Astrocyte of the hippocampus (primary cell): ENCODE measurements at regions not wholly inside any gene's neighbourhood (a gene's known extent, or its start where the extent isn't known, plus 50 kb on each side); places are given as distances from the start of the nearest gene placed in this dataset.
"Not testable (repeated sequence)": the region's sequence is repeated elsewhere in the genome, so short reads cannot be mapped to it uniquely, and the experiment has no call there.

Source experiments
- DNase-seq: peaks from one replicate; pipeline ENCODE4 v3.0.0; 2011; ENCODE audit warnings: low read depth, low spot score

DNA sequence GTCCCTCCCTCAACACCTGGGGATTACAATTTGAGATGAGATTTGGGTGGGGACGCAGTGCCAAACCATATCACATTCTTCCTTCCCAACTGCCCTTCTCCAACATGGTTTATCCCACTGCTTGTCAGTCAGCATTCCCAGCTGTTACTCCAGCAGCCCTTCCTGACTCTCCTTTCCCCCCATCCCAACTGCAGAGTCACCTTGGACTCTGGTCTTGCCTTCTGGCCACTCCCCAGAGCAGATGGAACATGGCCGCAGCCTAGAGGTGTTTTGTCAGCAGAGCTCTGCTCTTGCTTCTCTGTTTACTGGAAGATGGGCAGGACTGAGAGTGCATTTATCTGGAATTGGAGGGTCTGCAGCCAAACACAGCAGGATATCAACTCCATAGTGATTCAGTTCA is 51.2 kb upstream of the MEX3C start:
- no peak for DNase-seq

DNA sequence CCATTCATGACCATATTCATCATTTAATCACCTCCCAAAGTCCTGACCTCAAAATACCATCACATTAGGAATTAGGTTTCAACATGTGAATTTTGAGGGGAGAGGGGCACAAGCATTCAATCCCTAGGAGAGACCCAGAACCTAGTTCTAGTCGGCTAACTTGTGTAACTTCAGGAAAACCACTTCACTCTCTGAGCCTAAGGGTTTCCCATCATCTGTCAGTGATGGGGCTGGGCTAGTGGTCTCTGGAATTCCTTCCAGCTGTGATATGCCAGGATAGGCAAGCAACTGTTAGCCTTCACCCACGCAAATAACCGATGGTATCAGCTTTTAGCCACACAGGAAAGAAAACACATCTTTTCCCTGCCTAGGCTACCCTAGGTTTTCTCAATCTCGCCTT is 52.5 kb upstream of the MEX3C start:
- no peak for DNase-seq

DNA sequence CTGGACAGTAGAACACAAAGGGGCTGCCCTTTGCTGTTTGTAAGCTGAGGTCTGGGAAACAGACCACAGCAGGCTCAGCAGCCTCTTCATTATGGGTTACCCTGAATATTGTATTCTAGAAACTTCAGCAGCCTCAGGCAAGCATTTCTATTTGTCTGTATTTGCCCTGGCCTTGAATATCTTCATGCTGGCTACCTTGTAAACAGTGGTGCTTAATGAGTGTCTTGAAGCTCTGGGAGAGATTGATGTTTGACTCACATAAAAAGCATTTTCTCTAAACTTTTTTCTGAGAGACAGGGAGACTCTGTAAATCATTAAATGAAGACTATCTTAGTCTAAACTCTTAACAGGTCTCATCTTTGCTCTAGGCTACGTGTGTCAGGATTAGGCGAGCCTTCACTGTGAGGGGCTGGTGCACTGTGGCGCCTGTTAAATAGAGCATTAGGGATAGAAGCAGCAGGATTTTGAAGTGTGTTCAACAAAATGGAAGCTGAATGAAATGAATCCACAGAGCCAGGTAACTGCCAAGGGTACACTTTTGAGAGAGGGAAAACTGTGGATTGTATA is 53.1 kb upstream of the MEX3C start:
- DNase-seq = no peak

DNA sequence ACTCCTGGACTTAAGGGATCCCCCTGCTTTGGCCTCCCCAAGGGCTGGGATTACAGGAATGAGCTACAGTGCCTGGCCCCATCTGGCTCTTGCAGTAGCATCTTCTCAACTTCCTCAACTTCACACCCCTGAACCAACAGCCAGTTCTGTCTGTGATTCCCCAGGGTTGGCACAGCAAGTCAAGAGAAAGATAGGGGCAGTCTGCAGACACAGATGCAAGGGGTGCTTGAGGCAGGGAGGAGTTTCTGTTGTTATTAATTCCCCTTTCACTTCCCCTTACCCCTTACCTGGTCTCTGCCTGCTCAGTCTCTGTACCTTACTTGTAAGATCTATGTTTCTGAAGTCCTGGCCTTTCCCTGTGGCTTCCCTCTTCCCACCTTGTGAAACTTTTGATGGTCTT is 54.1 kb upstream of the MEX3C start:
- no peak for DNase-seq

DNA sequence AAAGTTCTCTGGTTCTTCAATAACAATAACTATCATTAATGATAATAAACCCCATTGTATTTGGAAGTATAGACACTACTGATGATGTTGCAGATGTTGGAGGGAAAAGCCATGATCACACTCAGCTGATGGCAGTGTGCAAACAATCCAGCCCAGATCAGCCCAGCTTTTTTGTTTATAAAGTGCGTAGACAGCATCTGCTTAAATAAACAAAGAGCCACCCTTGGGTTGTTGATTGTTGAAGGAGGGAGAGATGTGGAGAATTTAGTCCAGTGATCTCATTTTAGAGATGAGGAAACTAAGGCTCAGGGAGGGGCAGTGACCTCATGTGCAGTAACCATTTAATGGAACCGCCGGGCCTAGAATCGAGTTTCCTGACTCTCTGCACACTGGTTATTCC is 56.0 kb upstream of the MEX3C start:
- no peak for DNase-seq

DNA sequence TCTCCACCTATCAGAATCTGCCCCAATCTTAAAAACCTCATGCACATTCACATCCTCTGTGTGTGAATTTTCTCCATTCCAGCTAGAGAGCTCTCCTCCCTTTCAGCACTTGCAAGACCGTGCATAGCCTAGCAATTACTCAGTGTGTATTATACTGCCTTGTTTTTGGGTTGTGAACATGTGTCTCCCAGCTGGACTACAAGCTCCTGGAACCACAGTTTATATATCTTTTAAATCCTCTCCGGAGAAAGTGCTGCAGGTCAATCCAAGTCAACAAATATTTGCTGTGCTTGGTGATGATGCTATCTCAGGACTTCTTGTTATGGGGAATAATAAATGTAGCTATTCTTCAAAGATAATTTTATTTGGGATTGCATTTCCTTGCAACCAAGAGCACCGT is 58.2 kb upstream of the MEX3C start:
- no peak for DNase-seq

DNA sequence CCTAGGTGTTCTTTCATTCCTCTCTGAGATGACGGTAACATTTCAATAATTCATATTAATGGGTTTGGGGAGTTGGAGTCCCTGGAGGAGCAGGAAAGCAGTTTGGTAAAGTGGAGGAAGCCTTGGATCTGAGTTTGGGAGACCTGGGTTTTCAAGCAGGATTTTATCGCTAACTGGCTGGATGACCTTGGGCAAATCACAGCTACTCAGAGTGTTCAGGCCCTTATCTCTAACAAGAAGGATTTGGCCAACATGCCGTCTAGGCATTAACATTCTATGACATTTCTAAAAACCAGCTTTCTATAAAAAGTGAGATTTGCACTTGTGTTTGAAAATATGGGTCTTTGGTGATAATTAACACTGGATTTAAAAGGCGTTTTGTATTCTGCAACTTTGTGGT is 59.7 kb upstream of the MEX3C start:
- no peak for DNase-seq

DNA sequence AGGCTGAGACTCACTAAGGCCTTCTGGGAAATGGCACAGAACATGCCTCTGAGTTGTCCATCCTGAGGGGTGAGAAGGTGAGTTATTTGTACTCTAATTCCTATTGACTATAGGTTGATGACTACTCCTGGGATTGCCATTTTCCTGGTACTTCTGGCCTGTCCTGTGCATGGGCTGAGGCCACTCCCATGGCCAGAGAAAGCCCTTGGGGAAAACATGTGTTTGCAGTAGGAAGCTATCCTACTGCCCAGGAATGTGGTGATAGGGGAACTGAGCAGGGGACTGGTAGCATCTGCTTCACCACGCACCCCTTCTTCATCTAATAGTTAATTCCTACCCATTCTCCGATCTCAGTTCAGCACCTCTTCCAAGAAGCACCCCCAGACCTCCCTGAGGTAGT is 62.6 kb upstream of the MEX3C start:
- DNase-seq = no peak

DNA sequence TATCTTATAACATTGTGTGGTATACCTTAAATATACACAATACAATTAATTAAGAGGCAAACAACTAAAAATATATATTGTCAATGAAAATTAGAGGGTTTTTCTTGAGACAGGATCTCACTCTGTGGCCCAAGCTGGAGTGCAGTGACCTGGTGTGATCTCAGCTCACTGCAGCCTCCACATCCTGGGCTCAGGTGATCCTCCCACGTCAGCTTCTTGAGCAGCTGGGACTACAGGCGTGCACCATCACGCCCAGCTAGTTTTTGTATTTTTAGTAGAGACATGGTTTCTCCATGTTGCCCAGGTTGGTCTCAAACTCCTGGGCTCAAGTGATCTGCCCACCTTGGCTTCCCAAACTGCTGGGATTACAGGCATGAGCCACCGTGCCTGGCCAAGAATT is 68.6 kb upstream of the MEX3C start:
- DNase-seq = not testable (repeated sequence)

DNA sequence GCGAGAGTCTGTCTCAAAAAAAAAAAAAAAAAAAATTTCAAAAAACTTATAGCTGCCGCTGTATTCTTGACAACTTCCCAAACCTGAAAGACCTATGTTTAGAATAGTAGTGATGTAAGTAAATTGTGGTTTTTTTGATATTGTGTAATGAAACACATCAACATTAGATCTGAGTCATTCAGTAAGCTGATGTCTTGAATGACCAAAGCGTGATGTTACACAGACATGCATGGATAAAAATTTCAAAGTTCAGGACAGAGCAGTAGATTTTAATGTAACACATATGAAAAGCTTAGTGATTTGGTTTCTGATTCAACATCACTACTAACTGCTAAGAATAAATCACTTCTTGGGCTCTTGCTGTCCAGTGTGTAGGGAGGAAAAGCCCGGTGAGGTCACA is 69.3 kb upstream of the MEX3C start:
- DNase-seq = no peak

DNA sequence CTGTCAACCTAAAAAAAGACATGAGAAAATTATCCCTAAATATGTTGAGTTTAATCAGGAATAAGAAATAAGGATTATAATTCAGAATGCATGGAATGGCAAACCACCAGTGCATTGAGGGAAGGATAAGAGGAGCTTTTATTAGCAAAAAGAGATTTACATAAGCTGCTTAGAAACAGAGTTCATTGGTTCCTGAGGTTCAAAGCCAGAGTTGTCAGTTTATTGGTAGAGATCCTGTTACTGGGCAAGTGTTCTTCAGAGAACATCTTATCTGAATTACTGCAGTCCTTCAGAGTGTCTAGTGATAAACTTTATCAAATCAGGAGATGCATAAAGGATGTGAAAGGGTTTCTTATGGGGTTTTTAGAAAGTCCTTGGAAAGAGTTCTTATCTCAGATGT is 76.0 kb upstream of the MEX3C start:
- DNase-seq = peak; percentile 15

DNA sequence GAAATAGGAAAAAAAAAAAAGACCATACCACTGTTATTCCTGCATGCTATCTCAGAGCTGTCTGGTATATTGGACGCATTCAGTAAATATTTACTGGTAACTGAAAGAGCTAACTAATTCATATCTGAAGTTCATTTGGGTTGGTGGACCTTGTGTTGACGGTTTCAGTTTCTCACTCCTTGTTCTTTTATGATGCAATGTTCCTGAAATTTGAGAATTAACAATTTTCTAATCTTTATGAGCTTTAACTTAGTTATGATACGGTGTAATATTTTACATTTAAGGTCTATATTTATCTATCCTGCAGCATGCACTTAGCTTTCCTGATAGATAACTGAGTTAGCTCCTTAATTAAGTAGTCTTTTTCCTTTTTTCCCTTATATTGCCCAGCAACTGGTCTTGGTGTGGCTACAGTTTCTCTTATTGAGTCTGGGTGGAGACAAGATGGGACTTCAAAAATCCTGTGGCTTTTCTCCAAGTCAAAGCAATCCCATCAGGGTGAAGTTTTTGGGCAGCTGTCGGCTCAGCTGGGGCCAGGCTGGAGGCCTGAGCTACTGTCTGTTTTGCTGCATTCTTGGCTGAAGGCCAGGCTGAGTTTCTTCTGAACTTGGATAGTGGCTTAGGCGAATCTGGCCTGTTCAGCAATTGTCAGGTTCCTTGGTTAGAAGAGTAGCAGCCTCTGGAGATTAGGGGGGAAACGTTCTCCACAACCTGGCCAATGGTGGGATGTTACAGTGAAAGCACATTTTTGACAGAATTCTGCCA is 78.4 kb upstream of the MEX3C start:
- DNase-seq = peak; percentile 29

DNA sequence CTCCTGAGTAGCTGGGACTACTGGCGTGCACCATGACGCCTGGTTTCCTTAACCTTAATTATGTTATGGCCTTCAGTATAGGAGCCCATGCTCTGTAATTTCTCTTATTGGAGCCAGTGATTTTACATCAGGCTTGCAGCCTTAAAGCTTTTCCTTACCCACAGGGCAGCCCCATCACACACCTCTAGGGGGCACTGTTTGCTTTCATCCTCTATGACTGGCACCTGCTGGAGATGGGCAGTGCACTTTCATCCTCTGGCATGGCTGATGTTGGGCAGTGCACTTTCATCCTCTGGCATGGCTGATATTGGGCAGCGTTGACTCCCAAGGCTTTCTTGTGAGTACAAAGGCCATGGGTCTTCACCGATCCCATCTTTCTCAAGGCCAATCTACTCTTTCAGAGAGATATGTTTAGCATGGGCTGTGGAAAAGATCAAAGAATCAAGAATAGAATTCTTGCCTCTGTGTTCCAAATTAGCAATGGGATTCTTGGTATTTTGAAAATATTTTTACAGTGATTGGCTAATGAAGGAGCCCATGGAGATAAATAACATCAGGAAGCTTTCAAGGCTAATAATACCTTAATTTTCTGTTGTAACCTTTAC is 80.7 kb upstream of the MEX3C start:
- DNase-seq = peak; percentile 13

DNA sequence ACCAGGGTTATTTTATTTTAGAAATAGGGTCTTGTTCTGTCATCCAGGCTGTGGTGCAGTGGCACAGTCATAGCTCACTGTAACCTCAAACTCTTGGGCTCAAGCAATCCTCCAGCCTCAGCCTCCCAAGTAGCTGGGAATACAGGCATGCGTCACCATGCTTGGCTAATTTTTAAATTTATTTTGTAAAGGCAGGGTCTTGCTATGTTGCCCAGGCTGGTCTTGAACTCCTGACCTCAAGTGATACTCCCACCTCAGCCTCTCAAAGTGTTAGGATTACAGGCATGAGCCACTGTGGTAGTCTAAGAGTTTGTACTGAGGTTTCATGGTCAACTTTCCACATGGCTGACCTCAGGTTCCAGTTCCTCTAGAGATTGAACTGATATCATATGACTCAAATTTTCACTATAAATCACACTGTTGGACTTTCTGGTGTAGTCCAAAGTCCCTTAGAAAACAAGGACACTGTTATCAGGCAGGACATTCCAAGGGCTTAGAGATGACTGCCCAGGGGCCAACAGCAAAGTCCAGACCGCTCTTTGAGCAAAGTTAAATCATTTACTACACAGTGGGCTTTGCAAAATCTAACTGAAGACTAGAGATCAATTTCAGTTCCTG is 82.0 kb upstream of the MEX3C start:
- DNase-seq = no peak

DNA sequence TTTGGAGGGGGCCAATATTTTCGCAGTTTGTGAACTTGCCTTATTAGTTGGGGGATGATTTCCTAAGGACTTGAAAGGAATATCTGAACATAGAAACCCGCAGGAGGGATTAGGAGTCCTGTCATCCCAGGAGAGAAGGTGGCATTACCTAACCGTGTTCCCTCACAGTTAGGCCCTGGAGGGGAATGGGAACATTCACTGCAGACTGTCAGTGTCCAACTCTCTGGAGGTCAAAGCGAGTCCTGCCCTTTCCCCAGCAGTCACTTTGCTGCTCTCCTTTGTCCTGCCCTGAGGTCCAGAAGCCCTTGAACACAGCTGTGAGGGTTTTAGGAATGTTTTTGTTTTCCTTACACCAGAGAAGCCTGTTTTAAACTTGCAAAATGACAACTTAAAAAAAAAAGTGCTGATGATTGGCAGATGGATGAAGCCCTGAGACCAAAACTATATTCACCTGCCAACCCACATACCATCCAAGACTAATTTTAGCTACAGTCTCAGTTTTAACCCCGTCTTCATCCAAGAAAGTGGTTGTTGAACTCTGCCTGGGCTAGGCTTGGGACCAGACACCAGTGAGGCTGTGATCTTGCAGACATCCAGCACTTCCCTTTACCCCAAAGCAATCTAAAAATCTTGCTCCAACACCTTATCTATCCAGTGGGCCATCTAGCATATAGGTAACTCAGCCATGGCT is 90.5 kb upstream of the MEX3C start:
- DNase-seq = no peak

DNA sequence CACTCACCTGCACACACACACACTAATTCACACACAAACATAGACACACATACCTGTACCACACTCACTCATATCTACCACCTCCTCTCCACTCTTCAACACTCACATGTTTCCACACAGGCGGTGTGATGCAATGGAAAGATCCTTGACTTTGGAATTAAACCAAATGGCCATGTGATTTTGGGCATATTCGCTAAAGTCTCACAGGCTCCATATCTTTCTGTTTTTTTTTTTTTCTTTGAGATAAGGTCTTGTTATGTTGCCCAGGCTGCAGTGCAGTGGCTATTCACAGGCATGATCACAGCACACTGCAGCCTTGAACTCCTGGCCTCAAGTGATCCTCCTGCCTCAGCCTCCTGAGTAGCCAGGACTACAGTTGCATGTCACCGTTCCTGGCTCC is 91.1 kb upstream of the MEX3C start:
- no peak for DNase-seq

DNA sequence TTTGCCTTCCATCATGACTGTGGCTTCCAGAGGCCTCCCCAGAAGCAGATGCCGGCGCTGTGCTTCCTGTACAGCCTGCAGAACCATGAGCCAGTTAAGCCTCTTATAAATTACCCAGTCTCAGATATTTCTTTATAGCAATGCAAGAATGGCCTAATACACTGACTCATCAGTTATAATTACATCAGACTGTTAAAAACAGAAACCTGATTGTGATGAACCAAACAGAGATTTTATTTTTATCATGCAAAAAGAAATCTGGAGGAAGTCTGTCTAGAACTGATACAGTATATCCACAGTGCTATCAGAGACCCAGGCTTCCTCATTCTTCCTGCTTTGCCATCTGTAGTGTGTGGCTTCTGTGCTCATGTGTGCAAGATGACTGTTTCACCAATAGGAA is 93.4 kb upstream of the MEX3C start:
- DNase-seq = no peak

DNA sequence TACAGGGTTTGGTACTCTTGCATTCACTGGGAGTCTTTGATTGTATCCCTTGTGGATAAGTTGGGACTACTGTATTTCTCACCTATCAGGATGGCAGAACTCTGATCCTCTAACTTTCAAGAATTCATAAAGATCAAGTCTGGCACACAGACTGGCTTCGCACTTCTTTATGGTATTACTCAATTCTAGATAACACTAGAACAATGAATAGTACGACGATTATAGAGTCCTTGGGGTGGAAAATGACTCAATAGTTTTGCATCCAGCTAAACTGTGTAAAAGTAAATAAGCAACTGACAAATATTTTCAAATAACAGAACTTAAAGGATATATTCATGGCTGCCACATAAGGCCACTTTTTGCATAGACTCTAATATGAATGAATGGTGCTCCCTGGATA is 103.4 kb upstream of the MEX3C start:
- DNase-seq = no peak

DNA sequence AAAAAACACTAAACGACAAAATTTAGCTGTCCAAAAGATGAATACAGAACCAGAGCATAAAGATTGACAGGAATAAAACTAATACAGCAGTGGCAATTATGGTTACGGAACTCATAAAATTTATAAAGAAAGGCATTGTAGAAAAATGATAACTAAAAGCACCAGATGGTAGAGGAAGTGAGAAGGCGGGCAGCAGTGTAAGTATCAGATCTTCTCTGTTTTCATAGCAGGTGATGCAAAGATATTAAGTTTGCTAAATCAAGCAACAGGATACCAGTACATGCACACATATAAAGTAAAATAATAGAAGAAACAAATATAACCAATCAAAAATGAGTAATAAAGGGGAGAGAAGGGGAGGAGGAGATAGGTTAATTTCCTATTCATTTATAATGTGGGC is 103.9 kb upstream of the MEX3C start:
- no peak for DNase-seq

DNA sequence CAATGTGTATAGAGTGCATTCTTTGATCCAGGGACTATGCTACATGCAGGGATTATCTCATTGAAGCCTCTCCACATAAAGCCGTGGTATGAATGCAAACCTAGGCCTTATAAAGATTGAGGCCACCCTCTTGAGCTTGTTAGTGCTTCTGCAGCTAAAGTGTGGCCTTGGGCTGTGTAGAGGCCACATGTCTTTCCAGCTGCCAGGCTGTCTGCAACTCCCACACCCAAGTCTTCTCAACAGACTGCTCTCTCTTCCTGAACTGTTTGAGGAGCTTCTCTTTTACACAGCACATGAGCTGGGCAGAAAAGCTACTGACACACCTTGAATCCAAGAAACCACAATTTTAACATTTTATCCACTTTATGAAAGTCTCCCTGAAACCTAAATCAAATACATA is 119.2 kb upstream of the MEX3C start:
- DNase-seq = no peak

DNA sequence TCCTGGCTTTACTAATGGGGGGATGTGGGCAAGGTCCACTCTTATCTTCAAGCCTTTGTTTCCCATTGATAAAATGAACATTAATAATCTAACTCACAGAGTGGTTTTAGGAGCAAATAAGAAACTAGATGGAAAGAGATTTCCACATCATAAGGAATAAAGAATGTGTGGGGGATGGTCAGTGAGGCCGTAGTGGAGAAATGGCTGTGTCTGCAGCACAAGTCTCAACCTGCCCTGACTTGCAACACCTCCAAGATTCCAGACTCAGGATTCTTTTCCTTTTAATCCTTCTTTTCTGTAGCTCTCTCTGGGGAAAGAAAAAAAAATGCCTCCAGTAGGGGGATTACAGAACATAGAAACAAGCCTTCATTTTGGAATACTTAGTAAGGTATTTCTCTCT is 124.2 kb upstream of the MEX3C start:
- peak; percentile 23 for DNase-seq

DNA sequence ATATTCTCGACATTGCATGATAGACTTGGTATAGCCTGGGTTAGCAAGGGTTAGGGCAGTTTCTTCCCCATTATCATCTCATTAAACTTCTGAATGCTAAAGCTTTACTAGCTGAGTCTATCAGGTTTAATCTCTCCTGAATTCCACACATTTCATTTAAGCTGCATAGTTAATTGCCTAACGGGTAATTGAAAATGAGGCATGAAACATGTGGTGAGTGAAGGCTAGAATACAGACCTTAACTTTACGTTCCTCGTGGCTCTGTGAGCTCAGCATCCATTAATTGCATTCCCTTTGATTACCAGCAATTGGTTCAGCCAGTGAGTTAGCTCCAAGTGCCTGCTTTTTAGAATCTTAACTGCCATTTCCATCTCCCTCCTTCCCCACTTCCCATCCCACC is 126.5 kb upstream of the MEX3C start:
- no peak for DNase-seq
